ENCODE measurements at regions not wholly inside any gene's neighbourhood (a gene's known extent, or its start where the extent isn't known, plus 50 kb on each side); places are given as distances from the start of the nearest gene placed in this dataset.

DNA sequence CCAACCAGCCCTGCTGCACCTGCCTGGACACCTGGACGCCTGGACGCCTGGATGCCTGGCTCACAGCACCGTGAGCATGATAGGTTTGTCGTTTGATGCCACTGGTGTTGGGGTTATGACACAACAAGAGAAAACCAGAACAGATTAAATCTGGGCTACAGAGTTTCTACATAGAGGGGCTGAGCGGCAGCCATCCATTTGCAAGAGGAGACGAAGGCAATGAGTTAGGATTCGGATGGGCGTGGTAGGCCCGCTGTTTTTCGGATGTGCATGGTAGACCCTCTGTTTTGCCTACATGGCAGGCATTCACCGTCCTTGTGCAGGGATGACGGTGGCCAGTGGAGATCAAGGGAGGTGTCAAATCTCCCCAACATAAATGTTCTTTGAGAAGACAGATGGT, 121.5 kb upstream of the RNF32 start:
- Histone ChIP-seq H3K4me1 (ENCODE audit: insufficient read depth) (no peaks in the 10 kb centered on the region), H3K79me2 (replicated peaks; ENCODE audit: insufficient read depth) (no peaks in the 10 kb centered on the region), H3K27ac (ENCODE audit: low read depth) (no peak overlapping the region), H3K4me3 (no peak overlapping the region), H3K9me2 (ENCODE audit: insufficient read depth) (no peaks in the 10 kb centered on the region), H3F3A (replicated peaks; ENCODE audit: low read depth) (no peaks in the 10 kb centered on the region), H3K27me3 (ENCODE audit: insufficient read depth) (no peaks in the 10 kb centered on the region), H4K20me1 (replicated peaks; ENCODE audit: insufficient read depth) (no peaks in the 10 kb centered on the region), H3K4me2 (no peak overlapping the region), H2AFZ (no peak overlapping the region), H3K36me3 (ENCODE audit: insufficient read depth) (no peaks in the 10 kb centered on the region)
- ATAC-seq: no peak
- Mint-ChIP-seq H3K27me3 (ENCODE audit: insufficient read depth, low read depth, poor library complexity) (peaks cover 11% of the 10 kb centered on the region), H3K27ac (no peak overlapping the region), H3K9me3 (no peaks in the 10 kb centered on the region), H3K4me3 (no peak overlapping the region), H3K36me3 (ENCODE audit: low read depth) (no peaks in the 10 kb centered on the region), H3K4me1 (peaks cover 3% of the 10 kb centered on the region; the same call in 1 of the 3 replicates)
- TF ChIP-seq POLR2AphosphoS5 (IDR thresholded peaks at IDR 0.05; ENCODE audit: low read depth) (no peak), JUNB (IDR thresholded peaks at IDR 0.05; ENCODE audit: unreplicated experiment) (no peak), NANOG (IDR thresholded peaks at IDR 0.05; ENCODE audit: borderline replicate concordance) (no peak), CREB1 (CRISPR knock-in tag; IDR thresholded peaks at IDR 0.05; ENCODE audit: low read depth) (no peak), ZNF462 (CRISPR knock-in tag; IDR thresholded peaks at IDR 0.05) (no peak), EZH2 (IDR thresholded peaks at IDR 0.05; ENCODE audit: low read depth, unreplicated experiment) (no peak), CTCF (conservative IDR thresholded peaks at IDR 0.05; ENCODE audit: low read depth in 2 of 2) (no peak), STAT1 (IDR thresholded peaks at IDR 0.05; ENCODE audit: unreplicated experiment) (no peak), ZNF114 (CRISPR knock-in tag; IDR thresholded peaks at IDR 0.05) (no peak), ZNF331 (CRISPR knock-in tag; IDR thresholded peaks at IDR 0.05; ENCODE audit: low read depth) (no peak)
- TF ChIP-seq, protein P1, sequence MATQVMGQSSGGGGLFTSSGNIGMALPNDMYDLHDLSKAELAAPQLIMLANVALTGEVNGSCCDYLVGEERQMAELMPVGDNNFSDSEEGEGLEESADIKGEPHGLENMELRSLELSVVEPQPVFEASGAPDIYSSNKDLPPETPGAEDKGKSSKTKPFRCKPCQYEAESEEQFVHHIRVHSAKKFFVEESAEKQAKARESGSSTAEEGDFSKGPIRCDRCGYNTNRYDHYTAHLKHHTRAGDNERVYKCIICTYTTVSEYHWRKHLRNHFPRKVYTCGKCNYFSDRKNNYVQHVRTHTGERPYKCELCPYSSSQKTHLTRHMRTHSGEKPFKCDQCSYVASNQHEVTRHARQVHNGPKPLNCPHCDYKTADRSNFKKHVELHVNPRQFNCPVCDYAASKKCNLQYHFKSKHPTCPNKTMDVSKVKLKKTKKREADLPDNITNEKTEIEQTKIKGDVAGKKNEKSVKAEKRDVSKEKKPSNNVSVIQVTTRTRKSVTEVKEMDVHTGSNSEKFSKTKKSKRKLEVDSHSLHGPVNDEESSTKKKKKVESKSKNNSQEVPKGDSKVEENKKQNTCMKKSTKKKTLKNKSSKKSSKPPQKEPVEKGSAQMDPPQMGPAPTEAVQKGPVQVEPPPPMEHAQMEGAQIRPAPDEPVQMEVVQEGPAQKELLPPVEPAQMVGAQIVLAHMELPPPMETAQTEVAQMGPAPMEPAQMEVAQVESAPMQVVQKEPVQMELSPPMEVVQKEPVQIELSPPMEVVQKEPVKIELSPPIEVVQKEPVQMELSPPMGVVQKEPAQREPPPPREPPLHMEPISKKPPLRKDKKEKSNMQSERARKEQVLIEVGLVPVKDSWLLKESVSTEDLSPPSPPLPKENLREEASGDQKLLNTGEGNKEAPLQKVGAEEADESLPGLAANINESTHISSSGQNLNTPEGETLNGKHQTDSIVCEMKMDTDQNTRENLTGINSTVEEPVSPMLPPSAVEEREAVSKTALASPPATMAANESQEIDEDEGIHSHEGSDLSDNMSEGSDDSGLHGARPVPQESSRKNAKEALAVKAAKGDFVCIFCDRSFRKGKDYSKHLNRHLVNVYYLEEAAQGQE (IDR thresholded peaks at IDR 0.05; ENCODE audit: unreplicated experiment): no peak
- DNase-seq (ENCODE audit: low spot score): no peak

Measured in GM23338 (cell line).